IMR-90 (cell line): ENCODE measurements at regions not wholly inside any gene's neighbourhood (a gene's known extent, or its start where the extent isn't known, plus 50 kb on each side); places are given as distances from the start of the nearest gene placed in this dataset.

ENCODE experiments used
- ATAC-seq: fragments of 200-7000 bp; cut with Tn5 transposase; 2 replicates; pipeline ENCODE4 v1.9.1; 2020; ENCODE audit warnings: low read depth, mild to moderate bottlenecking, moderate library complexity
- BruUV-seq: library from RNA; stranded (reverse); fragments of 400-500 nt; replicated peaks from 2 replicates; lab custom pipeline; 2021; lab: Mats Ljungman, UMichigan
- CTCF ChIA-PET: fragments of 300-600 bp; formaldehyde crosslinking; extraction: SDS; loops from one replicate; lab custom pipeline; 2021; ENCODE audit warnings: antibody characterized with exemption; lab: Yijun Ruan, JAX
- POLR2A ChIA-PET: fragments of 300-600 bp; sonication (Branson Sonifier 250); formaldehyde crosslinking; loops from one replicate; lab custom pipeline; 2022; ENCODE audit warnings: antibody characterized with exemption; ENCODE audit not compliant: unreplicated experiment; lab: Charles Lee
- DNase-seq: peaks from one replicate; pipeline ENCODE4 v3.0.0; 2013
- H2AFZ ChIP-seq: replicated peaks from 2 replicates; pipeline ENCODE3; 2013; ENCODE audit warnings: low read length, mild to moderate bottlenecking; ENCODE audit not compliant: poor library complexity
- H2AK5ac ChIP-seq: 2 replicates; pipeline ENCODE4 v1.6.1; 2013; ENCODE audit warnings: low read depth, low read length, inconsistent platforms
- H2AK9ac ChIP-seq: replicated peaks from 2 replicates; pipeline ENCODE3; 2013; ENCODE audit warnings: mild to moderate bottlenecking, low read depth, low read length, moderate library complexity; ENCODE audit not compliant: poor library complexity
- H2BK120ac ChIP-seq: 2 replicates; pipeline ENCODE4 v1.6.1; 2013; ENCODE audit warnings: low read depth, low read length, inconsistent platforms
- H2BK15ac ChIP-seq: 3 replicates; pipeline ENCODE4 v1.6.1; 2013; ENCODE audit warnings: low read depth, low read length, inconsistent platforms
- H2BK20ac ChIP-seq: 2 replicates; pipeline ENCODE4 v1.6.1; 2013; ENCODE audit warnings: low read depth, mild to moderate bottlenecking, inconsistent platforms, low read length, moderate library complexity
- H2BK5ac ChIP-seq: 2 replicates; pipeline ENCODE4 v1.6.1; 2013; ENCODE audit warnings: mild to moderate bottlenecking, low read depth, low read length, inconsistent platforms; ENCODE audit not compliant: poor library complexity, severe bottlenecking
- H3K14ac ChIP-seq: replicated peaks from 2 replicates; pipeline ENCODE4 v1.6.1; 2013; ENCODE audit warnings: low read depth, low read length, inconsistent platforms
- H3K18ac ChIP-seq: 2 replicates; pipeline ENCODE4 v1.6.1; 2013; ENCODE audit warnings: low read depth, low read length, control low read depth
- H3K23ac ChIP-seq: 2 replicates; pipeline ENCODE4 v1.6.1; 2013; ENCODE audit warnings: low read depth, low read length, inconsistent platforms
- H3K27ac ChIP-seq: 2 replicates; pipeline ENCODE4 v1.5.1; 2013; ENCODE audit warnings: mild to moderate bottlenecking, control low read depth, low read length; ENCODE audit not compliant: insufficient read depth
- H3K27me3 ChIP-seq: 2 replicates; pipeline ENCODE4 v1.6.1; 2013; ENCODE audit warnings: low read length; ENCODE audit not compliant: control insufficient read depth, insufficient read depth
- H3K36me3 ChIP-seq: 2 replicates; pipeline ENCODE4 v1.6.1; 2013; ENCODE audit warnings: low read length, mixed read lengths; ENCODE audit not compliant: control insufficient read depth, insufficient read depth
- H3K4ac ChIP-seq: 2 replicates; pipeline ENCODE4 v1.6.1; 2013; ENCODE audit warnings: low read depth, low read length, inconsistent platforms
- H3K4me1 ChIP-seq: 2 replicates; pipeline ENCODE4 v1.6.1; 2013; ENCODE audit warnings: low read length, mixed read lengths; ENCODE audit not compliant: control insufficient read depth, insufficient read depth
- H3K4me2 ChIP-seq: 2 replicates; pipeline ENCODE4 v1.6.1; 2013; ENCODE audit warnings: low read depth, mild to moderate bottlenecking, control low read depth, low read length, moderate library complexity
- H3K4me3 ChIP-seq: 2 replicates; pipeline ENCODE4 v1.5.1; 2013; ENCODE audit warnings: low read depth, mild to moderate bottlenecking, control low read depth, low read length, moderate library complexity; ENCODE audit not compliant: insufficient read depth
- H3K56ac ChIP-seq: 2 replicates; pipeline ENCODE4 v1.6.1; 2013; ENCODE audit warnings: low read length, inconsistent platforms; ENCODE audit not compliant: insufficient read depth; ENCODE audit errors: extremely low read depth
- H3K79me1 ChIP-seq, 2 experiments: 2 replicates each; pipeline ENCODE4 v1.6.1; 2013; ENCODE audit warnings: low read length in 2 of 2, inconsistent platforms in 1 of 2, low read depth in 1 of 2
- H3K9ac ChIP-seq: 2 replicates; pipeline ENCODE4 v1.6.1; 2013; ENCODE audit warnings: low read depth, low read length, control low read depth
- H3K9me1 ChIP-seq: 2 replicates; pipeline ENCODE4 v1.6.1; 2013; ENCODE audit warnings: low read length, inconsistent platforms; ENCODE audit not compliant: insufficient read depth
- H3K9me3 ChIP-seq: 2 replicates; pipeline ENCODE4 v1.6.1; 2013; ENCODE audit warnings: low read length; ENCODE audit not compliant: control insufficient read depth, insufficient read depth
- H4K20me1 ChIP-seq: 2 replicates; pipeline ENCODE4 v1.6.1; 2013; ENCODE audit warnings: low read length, inconsistent platforms; ENCODE audit not compliant: insufficient read depth
- H4K5ac ChIP-seq: 2 replicates; pipeline ENCODE4 v1.6.1; 2013; ENCODE audit warnings: mild to moderate bottlenecking, low read depth, low read length, control low read depth
- H4K8ac ChIP-seq, 2 experiments: 2 replicates each; pipeline ENCODE4 v1.6.1; 2013; ENCODE audit warnings: low read depth in 2 of 2, low read length in 2 of 2, control low read depth in 1 of 2, inconsistent platforms in 1 of 2
- H4K91ac ChIP-seq: 2 replicates; pipeline ENCODE4 v1.6.1; 2013; ENCODE audit warnings: low read depth, low read length, inconsistent platforms; ENCODE audit not compliant: insufficient read depth
- MAFK ChIP-seq: IDR thresholded peaks from 2 replicates; pipeline ENCODE4 v1.6.1; 2012; ENCODE audit warnings: low read depth, low read length, improper control_type of control experiment
- RFX5 ChIP-seq: IDR thresholded peaks from 2 replicates; pipeline ENCODE4 v1.8.0; 2012; ENCODE audit warnings: low read depth, mild to moderate bottlenecking, low read length, moderate library complexity
- WGBS, 2 experiments: methylation state at CpG; one replicate each; pipeline versions ENCODE4 v1.1.5 to v1.1.7; 2013; ENCODE audit warnings: missing lambda C conversion rate in 2 of 2; ENCODE audit not compliant: insufficient read length in 1 of 2; ENCODE audit errors: extremely low coverage in 2 of 2; 5-methylcytosine and 5-hydroxymethylcytosine counted together
- dilution Hi-C: fragments of 300-500 bp; cut with HindIII; formaldehyde crosslinking; loops from one replicate; pipeline ENCODE4 v1.14.3; 2018; ENCODE audit warnings: low sequenced_read_pairs; ENCODE audit not compliant: unreplicated experiment
- in situ Hi-C: fragments of 300-500 bp; cut with MboI; formaldehyde crosslinking; loops from 3 replicates; pipeline ENCODE4 v1.14.3; 2019; ENCODE audit warnings: low sequenced_read_pairs, inconsistent platforms, mixed read lengths
- intact Hi-C: fragments of 100-400 bp; cut with micrococcal nuclease; formaldehyde crosslinking; loops from 2 replicates; pipeline ENCODE4 v1.10.0; 2022
- TF ChIP-seq, protein P1 (sequence below): fragments of 150-350 bp; IDR thresholded peaks from 2 replicates; pipeline ENCODE4 v1.6.1; 2017; ENCODE audit warnings: mild to moderate bottlenecking, antibody characterized with exemption, low read length, low read depth

- Histone ChIP-seq H3K9me3 (no peaks in the 10 kb centered on the region), H3K36me3 (no peaks in the 10 kb centered on the region), H4K5ac (no peak overlapping the region), H2BK15ac (no peak overlapping the region), H2AFZ (no peak overlapping the region), H3K79me1 (no peaks in the 10 kb centered on the region), H3K9me1 (no peaks in the 10 kb centered on the region), H4K20me1 (no peaks in the 10 kb centered on the region), H3K4me1 (no peaks in the 10 kb centered on the region), H4K8ac (no peak overlapping the region), H4K91ac (no peak overlapping the region), H3K4ac (no peak overlapping the region), H2BK20ac (no peak overlapping the region), H2AK9ac (no peak overlapping the region), H3K9ac (no peak overlapping the region), H2AK5ac (no peak overlapping the region), H2BK5ac (no peak overlapping the region), H2BK120ac (no peak overlapping the region), H3K18ac (no peak overlapping the region), H3K56ac (no peak overlapping the region), H3K14ac (no peak overlapping the region), H3K23ac (no peak overlapping the region), H3K27me3 (peaks cover 2% of the 10 kb centered on the region; the same call in 1 of the 2 replicates), H3K4me2 (no peak overlapping the region), H3K27ac (no peak overlapping the region), H3K4me3 (no peak overlapping the region)
- BruUV-seq: no TSS peak
- ChIA-PET CTCF (no interaction called here), POLR2A (no interaction called here)
- dilution Hi-C loops (no loop called here), in situ Hi-C loops (no loop called here), intact Hi-C loops (no loop called here)
- 18% methylated on average over 3 of the region's 7 CpGs; no CpG with 5 or more reads in 1 of the 2 experiments for WGBS, 2 experiments
- TF ChIP-seq MAFK (no peak), RFX5 (no peak)
- TF ChIP-seq, protein P1, sequence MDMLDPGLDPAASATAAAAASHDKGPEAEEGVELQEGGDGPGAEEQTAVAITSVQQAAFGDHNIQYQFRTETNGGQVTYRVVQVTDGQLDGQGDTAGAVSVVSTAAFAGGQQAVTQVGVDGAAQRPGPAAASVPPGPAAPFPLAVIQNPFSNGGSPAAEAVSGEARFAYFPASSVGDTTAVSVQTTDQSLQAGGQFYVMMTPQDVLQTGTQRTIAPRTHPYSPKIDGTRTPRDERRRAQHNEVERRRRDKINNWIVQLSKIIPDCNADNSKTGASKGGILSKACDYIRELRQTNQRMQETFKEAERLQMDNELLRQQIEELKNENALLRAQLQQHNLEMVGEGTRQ: no peak
- ATAC-seq: no peak
- DNase-seq: no peak
Observed at GRCh38 chrX:42375086-42375485, 402.9 kb downstream of the PPP1R2C start.
